HTR-8/SVneo (cell line): ENCODE measurements at regions not wholly inside any gene's neighbourhood (a gene's known extent, or its start where the extent isn't known, plus 50 kb on each side); places are given as distances from the start of the nearest gene placed in this dataset.

Experiments used
- DNase-seq: peaks from one replicate; pipeline ENCODE4 v3.0.0; 2011; ENCODE audit warnings: low spot score, mixed read lengths; ENCODE audit not compliant: insufficient read length
- FAIRE-seq: peaks from 2 replicates; lab custom pipeline; 2011; peaks lifted over from hg19 to GRCh38; lab: Jason Lieb, UNC

- FAIRE-seq (no peak), DNase-seq (no peak)
Observed at GRCh38 chr11:115117956-115118493, 386.2 kb downstream of the CADM1 start.

DNA sequence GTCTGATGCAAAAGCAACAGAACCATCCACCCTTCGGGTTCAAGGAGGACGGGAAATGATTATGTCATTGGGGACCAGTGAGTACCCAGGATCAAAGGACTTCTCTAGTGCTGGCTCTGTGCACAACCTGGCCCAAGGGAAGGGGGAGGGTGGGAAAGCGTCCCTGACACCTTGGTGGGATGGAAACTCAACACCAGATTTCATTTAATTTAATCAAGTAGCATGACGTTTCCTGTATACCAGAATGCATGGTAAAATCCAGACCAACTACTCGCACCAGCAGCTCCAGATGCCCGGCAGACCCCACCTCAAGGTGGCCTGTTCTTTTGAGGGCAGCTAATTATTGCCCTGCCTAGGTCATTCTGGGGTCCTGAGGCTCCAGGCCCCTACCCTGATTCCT, 385.1 kb downstream of the CADM1 start:
- FAIRE-seq (no peak), DNase-seq (no peak)
